Thymus (tissue), 11 donors: ENCODE measurements at regions not wholly inside any gene's neighbourhood (a gene's known extent, or its start where the extent isn't known, plus 50 kb on each side); places are given as distances from the start of the nearest gene placed in this dataset.

Source experiments
- DNase-seq, 9 donors: peaks; one replicate each; pipeline ENCODE4 v3.0.0-alpha.2; 2013; ENCODE audit warnings: low spot score in 9 of 9, low read depth in 6 of 9, missing footprints in 1 of 9
- H3K27ac ChIP-seq, 2 donors: one replicate each; pipeline ENCODE4 v1.5.1; 2013; ENCODE audit warnings: control low read depth in 1 of 2, low read depth in 1 of 2, low read length in 1 of 2, mild to moderate bottlenecking in 1 of 2, moderate library complexity in 1 of 2
- H3K27me3 ChIP-seq, 2 donors: one replicate each; pipeline ENCODE4 v1.5.1; 2013; ENCODE audit warnings: low read length in 1 of 2; ENCODE audit not compliant: control insufficient read depth in 2 of 2, insufficient read depth in 1 of 2
- H3K36me3 ChIP-seq, 2 donors: one replicate each; pipeline ENCODE4 v1.5.1; 2013; ENCODE audit warnings: low read length in 1 of 2, mild to moderate bottlenecking in 1 of 2, moderate library complexity in 1 of 2; ENCODE audit not compliant: control insufficient read depth in 2 of 2, insufficient read depth in 2 of 2
- H3K4me1 ChIP-seq, 2 donors: one replicate each; pipeline ENCODE4 v1.5.1; 2013; ENCODE audit warnings: low read length in 2 of 2; ENCODE audit not compliant: control insufficient read depth in 2 of 2, insufficient read depth in 2 of 2
- H3K4me3 ChIP-seq, 2 donors: one replicate each; pipeline ENCODE4 v1.5.1; 2013; ENCODE audit warnings: low read length in 2 of 2, control low read depth in 1 of 2, mild to moderate bottlenecking in 1 of 2
- H3K9me3 ChIP-seq, 2 donors: one replicate each; pipeline ENCODE4 v1.5.1; 2013; ENCODE audit warnings: low read length in 1 of 2, mild to moderate bottlenecking in 1 of 2; ENCODE audit not compliant: control insufficient read depth in 2 of 2, insufficient read depth in 1 of 2
- WGBS: extraction: QIAGEN DNeasy Blood & Tissue Kit; methylation state at CpG from one replicate; pipeline ENCODE4 v1.1.7; 2013; 5-methylcytosine and 5-hydroxymethylcytosine counted together
- donor health status: healthy.

DNA sequence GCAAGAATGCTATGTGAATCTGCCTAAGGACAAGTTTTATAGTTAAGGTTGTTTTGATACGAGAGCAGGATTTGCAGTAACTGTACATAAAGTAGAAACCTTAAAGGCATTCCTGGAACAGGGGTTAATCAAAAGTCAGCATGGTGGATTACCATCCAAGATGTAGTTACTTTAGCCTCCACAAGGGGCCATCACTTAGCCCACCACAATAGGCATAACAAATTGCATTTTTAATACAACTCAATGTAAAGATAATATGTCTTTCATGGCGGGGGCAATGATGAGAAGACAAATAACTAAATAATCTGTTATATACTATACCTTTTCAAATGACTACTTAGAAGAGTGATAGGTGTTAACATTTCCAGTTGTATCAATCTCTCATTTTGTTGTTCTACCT, 611.2 kb upstream of the ADGRL4 start:
- H3K27me3 ChIP-seq: no peaks in the 10 kb centered on the region
- H3K9me3 ChIP-seq: no peaks in the 10 kb centered on the region
- H3K36me3 ChIP-seq: no peaks in the 10 kb centered on the region
- DNase-seq: no peak
- no peaks in the 10 kb centered on the region for H3K4me1 ChIP-seq
- no peak overlapping the region for H3K27ac ChIP-seq
- WGBS: 93% methylated on average over 2 of the region's 2 CpGs
- no peak overlapping the region for H3K4me3 ChIP-seq

- H3K36me3 ChIP-seq: no peaks in the 10 kb centered on the region
- no peak overlapping the region for H3K27ac ChIP-seq
- no peaks in the 10 kb centered on the region for H3K4me1 ChIP-seq
- H3K27me3 ChIP-seq: no peaks in the 10 kb centered on the region
- no peak overlapping the region for H3K4me3 ChIP-seq
- 84% methylated on average over 2 of the region's 2 CpGs for WGBS
- no peak for DNase-seq
- H3K9me3 ChIP-seq: no peaks in the 10 kb centered on the region
Measured at GRCh38 chr1:79614762-79615161, 608.2 kb upstream of the ADGRL4 start.

DNA sequence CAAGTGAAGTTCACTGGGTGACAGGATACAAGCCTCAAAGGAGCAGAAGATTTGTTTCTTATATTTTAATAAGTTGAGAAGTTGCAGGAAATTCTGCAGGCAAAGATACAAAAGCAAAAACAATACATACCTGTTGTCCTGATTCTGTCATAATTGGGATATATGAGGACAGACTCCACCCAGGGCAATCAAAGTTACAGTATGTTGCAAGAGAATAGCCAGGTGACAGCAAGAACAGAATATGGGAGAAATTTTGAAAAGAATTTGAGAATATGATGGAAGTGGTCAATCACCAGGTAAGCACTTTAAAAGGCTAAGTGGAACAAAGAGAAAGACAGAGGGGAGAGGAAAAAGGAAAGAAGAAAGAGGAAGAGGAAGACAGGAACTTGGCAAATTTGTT, 607.6 kb upstream of the ADGRL4 start:
- no peak overlapping the region for H3K27ac ChIP-seq
- no peaks in the 10 kb centered on the region for H3K9me3 ChIP-seq
- H3K27me3 ChIP-seq: no peaks in the 10 kb centered on the region
- no peaks in the 10 kb centered on the region for H3K36me3 ChIP-seq
- no peaks in the 10 kb centered on the region for H3K4me1 ChIP-seq
- H3K4me3 ChIP-seq: no peak overlapping the region
- DNase-seq: no peak

- no peaks in the 10 kb centered on the region for H3K9me3 ChIP-seq
- H3K27ac ChIP-seq: no peak overlapping the region
- H3K36me3 ChIP-seq: no peaks in the 10 kb centered on the region
- no peaks in the 10 kb centered on the region for H3K4me1 ChIP-seq
- no peak overlapping the region for H3K4me3 ChIP-seq
- 0% methylated on average over 1 of the region's 1 CpG for WGBS
- no peaks in the 10 kb centered on the region for H3K27me3 ChIP-seq
- DNase-seq: no peak
Measured at GRCh38 chr1:79613046-79613445, 606.5 kb upstream of the ADGRL4 start.

GRCh38 chr1:79604490-79605198, 598.1 kb upstream of the ADGRL4 start:
- H3K27ac ChIP-seq: no peak overlapping the region
- no peaks in the 10 kb centered on the region for H3K4me1 ChIP-seq
- H3K4me3 ChIP-seq: no peak overlapping the region
- WGBS: 62% methylated on average over 9 of the region's 9 CpGs
- no peaks in the 10 kb centered on the region for H3K27me3 ChIP-seq
- DNase-seq: no peak
- H3K36me3 ChIP-seq: no peaks in the 10 kb centered on the region
- peaks cover 0 to 3% of the 10 kb centered on the region in 2 donors for H3K9me3 ChIP-seq

GRCh38 chr1:79603843-79604242, 597.3 kb upstream of the ADGRL4 start:
- no peak for DNase-seq
- peaks cover 0 to 3% of the 10 kb centered on the region in 2 donors for H3K9me3 ChIP-seq
- no peaks in the 10 kb centered on the region for H3K4me1 ChIP-seq
- no peak overlapping the region for H3K27ac ChIP-seq
- H3K27me3 ChIP-seq: no peaks in the 10 kb centered on the region
- H3K36me3 ChIP-seq: no peaks in the 10 kb centered on the region
- H3K4me3 ChIP-seq: no peak overlapping the region
- WGBS: 87% methylated on average over 2 of the region's 2 CpGs

DNA sequence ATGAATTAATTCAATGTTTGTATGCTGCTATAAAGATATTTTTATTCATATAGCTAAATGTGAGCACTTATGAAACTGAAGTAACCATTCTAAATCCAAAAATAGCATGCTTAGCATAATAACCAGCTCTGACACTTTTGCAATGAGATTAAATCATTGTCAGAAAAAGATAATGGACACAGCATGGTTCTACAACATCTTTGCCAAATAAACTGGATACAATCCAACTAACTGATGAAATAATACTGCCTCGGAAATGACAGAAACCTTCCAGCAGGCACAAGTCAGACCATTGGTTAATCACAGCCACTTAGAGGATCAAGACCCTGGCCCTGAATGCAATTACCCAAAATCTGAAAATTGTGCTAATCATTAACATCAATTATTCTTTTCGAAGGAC, 592.7 kb upstream of the ADGRL4 start:
- 91% methylated on average over 2 of the region's 2 CpGs for WGBS
- Histone ChIP-seq H3K9me3 (no peaks in the 10 kb centered on the region), H3K27ac (no peak overlapping the region), H3K4me1 (no peaks in the 10 kb centered on the region), H3K36me3 (no peaks in the 10 kb centered on the region), H3K4me3 (no peak overlapping the region), H3K27me3 (no peaks in the 10 kb centered on the region)
- no peak for DNase-seq

GRCh38 chr1:79595931-79596330, 589.4 kb upstream of the ADGRL4 start:
- H3K27me3 ChIP-seq: no peaks in the 10 kb centered on the region
- no peaks in the 10 kb centered on the region for H3K9me3 ChIP-seq
- no peak overlapping the region for H3K4me3 ChIP-seq
- no peaks in the 10 kb centered on the region for H3K36me3 ChIP-seq
- no peaks in the 10 kb centered on the region for H3K4me1 ChIP-seq
- 97% methylated on average over 1 of the region's 1 CpG for WGBS
- no peak overlapping the region for H3K27ac ChIP-seq
- DNase-seq: no peak

- Histone ChIP-seq H3K36me3 (no peaks in the 10 kb centered on the region), H3K27ac (no peak overlapping the region), H3K4me1 (no peaks in the 10 kb centered on the region), H3K4me3 (no peak overlapping the region), H3K9me3 (no peaks in the 10 kb centered on the region), H3K27me3 (no peaks in the 10 kb centered on the region)
- no peak for DNase-seq
- WGBS: 91% methylated on average over 17 of the region's 17 CpGs
Measured at GRCh38 chr1:79594121-79594698, 587.7 kb upstream of the ADGRL4 start.
